ENCODE measurements at regions not wholly inside any gene's neighbourhood (a gene's known extent, or its start where the extent isn't known, plus 50 kb on each side); places are given as distances from the start of the nearest gene placed in this dataset.
"Not testable (repeated sequence)": the region's sequence is repeated elsewhere in the genome, so short reads cannot be mapped to it uniquely, and the experiment has no call there.

- no peak for DNase-seq
These were observed 111.4 kb upstream of the CPHXL start for GRCh38 chr16:75837681-75838080.

GRCh38 chr16:75841517-75841916 is 115.2 kb upstream of the CPHXL start:
- no peak for DNase-seq

GRCh38 chr16:75847172-75847571 is 120.9 kb upstream of the CPHXL start:
- no peak for DNase-seq

GRCh38 chr16:75854152-75854551 is 127.9 kb upstream of the CPHXL start:
- no peak for DNase-seq

- DNase-seq: no peak
These were observed 134.2 kb upstream of the CPHXL start for GRCh38 chr16:75860326-75861053.

GRCh38 chr16:75861311-75862097 is 135.2 kb upstream of the CPHXL start:
- no peak for DNase-seq

GRCh38 chr16:75862098-75862386 is 135.8 kb upstream of the CPHXL start:
- DNase-seq: no peak

GRCh38 chr16:75864243-75864642 is 138.0 kb upstream of the CPHXL start:
- DNase-seq: no peak

GRCh38 chr16:75865736-75866135 is 139.4 kb upstream of the CPHXL start:
- DNase-seq: no peak

- DNase-seq: no peak
These were observed 142.6 kb upstream of the CPHXL start for GRCh38 chr16:75868636-75869632.

- DNase-seq: not testable (repeated sequence)
These were observed 155.0 kb upstream of the CPHXL start for GRCh38 chr16:75881280-75881679.

GRCh38 chr16:75899163-75899562 is 172.9 kb upstream of the CPHXL start:
- no peak for DNase-seq

- no peak for DNase-seq
These were observed 182.2 kb upstream of the CPHXL start for GRCh38 chr16:75908331-75909117.

GRCh38 chr16:75909746-75910145 is 183.5 kb upstream of the CPHXL start:
- DNase-seq: no peak

- DNase-seq: no peak
These were observed 185.6 kb upstream of the CPHXL start for GRCh38 chr16:75911896-75912295.

- DNase-seq: no peak
These were observed 187.7 kb upstream of the CPHXL start for GRCh38 chr16:75913958-75914357.

GRCh38 chr16:75916451-75916850 is 190.2 kb upstream of the CPHXL start:
- DNase-seq: no peak

GRCh38 chr16:75918109-75918508 is 191.8 kb upstream of the CPHXL start:
- no peak for DNase-seq

- peak; percentile 47 for DNase-seq
These were observed 193.4 kb upstream of the CPHXL start for GRCh38 chr16:75919664-75920063.

- no peak for DNase-seq
These were observed 195.0 kb upstream of the CPHXL start for GRCh38 chr16:75921281-75921680.

- DNase-seq: no peak
These were observed 196.0 kb upstream of the CPHXL start for GRCh38 chr16:75922250-75922649.

GRCh38 chr16:75924397-75924796 is 198.1 kb upstream of the CPHXL start:
- DNase-seq: no peak
